HG03442 (cell line): ENCODE measurements at regions not wholly inside any gene's neighbourhood (a gene's known extent, or its start where the extent isn't known, plus 50 kb on each side); places are given as distances from the start of the nearest gene placed in this dataset.

Experiments
- ATAC-seq: cut with Tn5 transposase; IDR thresholded peaks from one replicate; pipeline ENCODE4 v1.9.1; 2021; ENCODE audit warnings: mild to moderate bottlenecking, moderate library complexity; ENCODE audit not compliant: unreplicated experiment

GRCh38 chr5:77948476-77948875 is 172.3 kb upstream of the TBCA start:
- ATAC-seq, result no peak

GRCh38 chr5:77947041-77947428 is 170.9 kb upstream of the TBCA start:
- ATAC-seq, result no peak

GRCh38 chr5:77946381-77947040 is 170.4 kb upstream of the TBCA start:
- no peak for ATAC-seq

- no peak for ATAC-seq
Measured at GRCh38 chr5:77945874-77946273, 169.7 kb upstream of the TBCA start.

- ATAC-seq, result no peak
Measured at GRCh38 chr5:77944757-77945340, 168.7 kb upstream of the TBCA start.

GRCh38 chr5:77943851-77944250 is 167.7 kb upstream of the TBCA start:
- ATAC-seq, result no peak

- ATAC-seq, result no peak
Measured at GRCh38 chr5:77942578-77943239, 166.6 kb upstream of the TBCA start.

GRCh38 chr5:77937015-77937908 is 161.1 kb upstream of the TBCA start:
- peak; percentile 88 for ATAC-seq

GRCh38 chr5:77936365-77936693 is 160.2 kb upstream of the TBCA start:
- ATAC-seq, result no peak

- ATAC-seq, result no peak
Measured at GRCh38 chr5:77935506-77936364, 159.6 kb upstream of the TBCA start.

GRCh38 chr5:77928776-77929300 is 152.7 kb upstream of the TBCA start:
- no peak for ATAC-seq

- ATAC-seq, result no peak
Measured at GRCh38 chr5:77926337-77926736, 150.2 kb upstream of the TBCA start.

GRCh38 chr5:77925503-77925902 is 149.4 kb upstream of the TBCA start:
- ATAC-seq, result no peak

- ATAC-seq, result no peak
Measured at GRCh38 chr5:77924081-77924480, 147.9 kb upstream of the TBCA start.

GRCh38 chr5:77923666-77924065 is 147.5 kb upstream of the TBCA start:
- ATAC-seq, result no peak

GRCh38 chr5:77921094-77921768 is 145.1 kb upstream of the TBCA start:
- no peak for ATAC-seq

GRCh38 chr5:77920359-77921058 is 144.4 kb upstream of the TBCA start:
- no peak for ATAC-seq

GRCh38 chr5:77915346-77915745 is 139.2 kb upstream of the TBCA start:
- no peak for ATAC-seq

GRCh38 chr5:77912721-77913120 is 136.6 kb upstream of the TBCA start:
- ATAC-seq, result no peak
